Ammon's horn (tissue), 1 donor: ENCODE measurements at regions not wholly inside any gene's neighbourhood (a gene's known extent, or its start where the extent isn't known, plus 50 kb on each side); places are given as distances from the start of the nearest gene placed in this dataset.

Experiments
- DNase-seq: peaks from one replicate; pipeline ENCODE4 v3.0.0-alpha.2; 2016; ENCODE audit warnings: low spot score

GRCh38 chr9:88077071-88077617 is 61.1 kb downstream of the SPATA31C2 start:
- no peak for DNase-seq

GRCh38 chr9:88076286-88077070 is 61.8 kb downstream of the SPATA31C2 start:
- DNase-seq = peak; percentile 78

GRCh38 chr9:88075966-88076285 is 62.3 kb downstream of the SPATA31C2 start:
- DNase-seq = no peak

- no peak for DNase-seq
Measured at GRCh38 chr9:88075506-88075905, 62.8 kb downstream of the SPATA31C2 start.

- no peak for DNase-seq
Measured at GRCh38 chr9:88074931-88075330, 63.3 kb downstream of the SPATA31C2 start.

- no peak for DNase-seq
Measured at GRCh38 chr9:88072831-88073375, 65.4 kb downstream of the SPATA31C2 start.

GRCh38 chr9:88071331-88071730 is 66.9 kb downstream of the SPATA31C2 start:
- DNase-seq = no peak

GRCh38 chr9:88065619-88066018 is 72.7 kb downstream of the SPATA31C2 start:
- DNase-seq = no peak

- no peak for DNase-seq
Measured at GRCh38 chr9:88064554-88064953, 73.7 kb downstream of the SPATA31C2 start.

- DNase-seq = no peak
Measured at GRCh38 chr9:88060746-88061145, 77.5 kb downstream of the SPATA31C2 start.

- no peak for DNase-seq
Measured at GRCh38 chr9:88059469-88059868, 78.8 kb downstream of the SPATA31C2 start.

GRCh38 chr9:88056876-88057275 is 81.4 kb downstream of the SPATA31C2 start:
- DNase-seq = no peak

- DNase-seq = no peak
Measured at GRCh38 chr9:88053856-88054501, 79.6 kb upstream of the CDK20 start.

GRCh38 chr9:88052321-88052965 is 78.1 kb upstream of the CDK20 start:
- no peak for DNase-seq

- DNase-seq = no peak
Measured at GRCh38 chr9:88051138-88051537, 76.8 kb upstream of the CDK20 start.

GRCh38 chr9:88049677-88050307 is 75.5 kb upstream of the CDK20 start:
- no peak for DNase-seq

- DNase-seq = no peak
Measured at GRCh38 chr9:88046542-88046941, 72.2 kb upstream of the CDK20 start.

GRCh38 chr9:88045686-88046085 is 71.4 kb upstream of the CDK20 start:
- DNase-seq = no peak

GRCh38 chr9:88044200-88044599 is 69.9 kb upstream of the CDK20 start:
- no peak for DNase-seq

GRCh38 chr9:88043647-88044046 is 69.3 kb upstream of the CDK20 start:
- DNase-seq = no peak

- DNase-seq = peak; percentile 24
Measured at GRCh38 chr9:88041447-88041846, 67.1 kb upstream of the CDK20 start.

- no peak for DNase-seq
Measured at GRCh38 chr9:88037285-88037845, 63.0 kb upstream of the CDK20 start.
